SK-N-MC (cell line): ENCODE measurements at regions not wholly inside any gene's neighbourhood (a gene's known extent, or its start where the extent isn't known, plus 50 kb on each side); places are given as distances from the start of the nearest gene placed in this dataset.
A peak's percentile ranks its signal among the peaks of the same experiment; 100 is the strongest.
"Not testable (repeated sequence)": the region's sequence is repeated elsewhere in the genome, so short reads cannot be mapped to it uniquely, and the experiment has no call there.

Experiments used
- DNase-seq: peaks from one replicate; pipeline ENCODE4 v3.0.0-alpha.2; 2011; ENCODE audit warnings: low read depth, low spot score
- H3K27ac ChIP-seq: fragments of 200-600 bp; sonication (generic); 2 replicates; pipeline ENCODE4 v1.5.1; 2016; ENCODE audit warnings: mixed run types
- H3K36me3 ChIP-seq: fragments of 200-600 bp; sonication (generic); 2 replicates; pipeline ENCODE4 v1.6.1; 2017; ENCODE audit warnings: antibody characterized with exemption, low read length, mixed read lengths; ENCODE audit not compliant: insufficient read depth
- H3K4me3 ChIP-seq: fragments of 200-600 bp; sonication (generic); 2 replicates; pipeline ENCODE4 v1.5.1; 2016
- H3K9ac ChIP-seq: fragments of 200-600 bp; sonication (generic); 2 replicates; pipeline ENCODE4 v1.8.0; 2017; ENCODE audit warnings: mixed run types, mixed read lengths; ENCODE audit not compliant: insufficient read length
- H3K9me3 ChIP-seq: fragments of 200-600 bp; sonication (generic); 2 replicates; pipeline ENCODE4 v1.6.1; 2017; ENCODE audit warnings: low read depth, mild to moderate bottlenecking, antibody characterized with exemption, low read length, moderate library complexity, mixed read lengths
- EZH2 ChIP-seq: fragments of 200-600 bp; sonication (generic); IDR thresholded peaks from one replicate; pipeline ENCODE4 v1.6.1; 2017; ENCODE audit warnings: antibody characterized with exemption
- FOXP2 ChIP-seq: optimal IDR thresholded peaks from 2 replicates; pipeline ENCODE3; 2011; ENCODE audit warnings: mild to moderate bottlenecking, moderate library complexity; ENCODE audit not compliant: insufficient read depth; ENCODE audit errors: extremely low read length, control extremely low read depth
- POLR2AphosphoS5 ChIP-seq: IDR thresholded peaks from 2 replicates; pipeline ENCODE4 v1.6.1; 2012; ENCODE audit warnings: mild to moderate bottlenecking, low read depth, low read length, borderline replicate concordance

- H3K9ac ChIP-seq = no peak overlapping the region
- TF ChIP-seq POLR2AphosphoS5 (no peak), FOXP2 (no peak), EZH2 (no peak)
- no peaks in the 10 kb centered on the region for H3K9me3 ChIP-seq
- no peak overlapping the region for H3K27ac ChIP-seq
- no peak for DNase-seq
- H3K4me3 ChIP-seq = no peak overlapping the region
- no peaks in the 10 kb centered on the region for H3K36me3 ChIP-seq
These were observed 973.2 kb downstream of the NCAM2 start for GRCh38 chr21:21971384-21971783.

DNA sequence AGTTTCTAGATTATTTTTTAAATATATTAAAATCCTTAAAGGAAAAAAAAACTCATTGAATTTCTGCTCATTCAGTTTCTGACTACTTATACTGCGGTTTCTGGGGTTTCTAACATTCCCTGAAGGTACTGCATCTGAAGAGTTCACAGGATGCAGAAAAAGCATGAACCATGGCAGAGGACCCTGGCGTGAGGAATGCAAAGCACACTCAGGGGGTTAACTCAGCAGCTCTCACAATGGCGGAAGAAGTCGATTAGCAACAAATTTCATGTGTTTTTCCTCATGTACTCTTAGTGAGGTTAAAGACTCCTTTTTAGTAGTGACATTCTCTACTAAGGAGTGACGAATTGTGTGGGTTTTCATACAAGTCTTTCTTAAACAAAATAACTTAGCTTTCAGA lies 975.6 kb downstream of the NCAM2 start:
- TF ChIP-seq FOXP2 (no peak), POLR2AphosphoS5 (no peak), EZH2 (no peak)
- H3K4me3 ChIP-seq = no peak overlapping the region
- no peak overlapping the region for H3K9ac ChIP-seq
- H3K36me3 ChIP-seq = no peaks in the 10 kb centered on the region
- H3K27ac ChIP-seq = no peak overlapping the region
- DNase-seq = no peak
- H3K9me3 ChIP-seq = no peaks in the 10 kb centered on the region

DNA sequence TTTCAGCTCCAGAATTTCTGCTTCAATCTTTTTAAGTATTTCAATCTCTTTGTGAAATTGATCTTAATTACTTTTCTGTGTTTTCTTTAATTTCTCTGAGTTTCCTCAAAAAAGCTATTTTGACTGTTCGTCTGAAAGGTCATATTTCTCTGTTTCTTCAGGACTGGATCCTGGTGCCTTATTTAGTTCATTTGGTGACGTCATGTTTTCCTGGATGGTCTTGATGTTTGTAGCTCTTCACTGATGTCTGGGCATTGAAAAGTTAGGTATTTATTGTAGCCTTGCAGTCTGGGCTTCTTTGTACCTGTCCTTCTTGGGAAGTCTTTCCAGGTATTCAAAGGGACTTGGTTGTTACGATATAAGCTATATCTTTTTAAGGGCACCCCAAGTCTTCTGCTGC lies 998.7 kb downstream of the NCAM2 start:
- Histone ChIP-seq H3K36me3 (no peaks in the 10 kb centered on the region), H3K27ac (peak overlapping the region; percentile 7; the same call in 1 of the 2 replicates), H3K4me3 (no peak overlapping the region), H3K9me3 (no peaks in the 10 kb centered on the region), H3K9ac (no peak overlapping the region)
- no peak for DNase-seq
- TF ChIP-seq FOXP2 (no peak), POLR2AphosphoS5 (no peak), EZH2 (no peak)

- Histone ChIP-seq H3K36me3 (no peaks in the 10 kb centered on the region), H3K9ac (no peak overlapping the region), H3K9me3 (no peaks in the 10 kb centered on the region), H3K27ac (peak overlapping the region; percentile 43), H3K4me3 (peak overlapping the region; percentile 34; the same call in 1 of the 2 replicates)
- DNase-seq = peak; percentile 66
- TF ChIP-seq POLR2AphosphoS5 (no peak), EZH2 (no peak), FOXP2 (no peak)
These were observed 999.5 kb downstream of the NCAM2 start for GRCh38 chr21:21997390-21998333.

GRCh38 chr21:22019766-22020165 lies 1021.6 kb downstream of the NCAM2 start:
- H3K27ac ChIP-seq = no peak overlapping the region
- H3K9me3 ChIP-seq = no peaks in the 10 kb centered on the region
- no peak overlapping the region for H3K9ac ChIP-seq
- TF ChIP-seq EZH2 (no peak), POLR2AphosphoS5 (no peak), FOXP2 (no peak)
- no peaks in the 10 kb centered on the region for H3K36me3 ChIP-seq
- no peak overlapping the region for H3K4me3 ChIP-seq
- DNase-seq = no peak

GRCh38 chr21:22020221-22020620 lies 1022.0 kb downstream of the NCAM2 start:
- Histone ChIP-seq H3K4me3 (no peak overlapping the region), H3K27ac (no peak overlapping the region), H3K9ac (no peak overlapping the region), H3K36me3 (no peaks in the 10 kb centered on the region), H3K9me3 (no peaks in the 10 kb centered on the region)
- no peak for TF ChIP-seq FOXP2
- TF ChIP-seq POLR2AphosphoS5 = no peak
- TF ChIP-seq EZH2 = no peak
- DNase-seq = no peak

- not testable (repeated sequence) for DNase-seq, H3K9ac ChIP-seq, H3K4me3 ChIP-seq, H3K9me3 ChIP-seq, H3K36me3 ChIP-seq, H3K27ac ChIP-seq
These were observed 1025.7 kb downstream of the NCAM2 start for GRCh38 chr21:22023896-22024295.

GRCh38 chr21:22044431-22044830 lies 1046.2 kb downstream of the NCAM2 start:
- no peaks in the 10 kb centered on the region for H3K9me3 ChIP-seq
- no peak for DNase-seq
- H3K9ac ChIP-seq = no peak overlapping the region
- TF ChIP-seq POLR2AphosphoS5 = no peak
- no peak for TF ChIP-seq FOXP2
- no peak for TF ChIP-seq EZH2
- no peaks in the 10 kb centered on the region for H3K36me3 ChIP-seq
- no peak overlapping the region for H3K27ac ChIP-seq
- H3K4me3 ChIP-seq = no peak overlapping the region

DNA sequence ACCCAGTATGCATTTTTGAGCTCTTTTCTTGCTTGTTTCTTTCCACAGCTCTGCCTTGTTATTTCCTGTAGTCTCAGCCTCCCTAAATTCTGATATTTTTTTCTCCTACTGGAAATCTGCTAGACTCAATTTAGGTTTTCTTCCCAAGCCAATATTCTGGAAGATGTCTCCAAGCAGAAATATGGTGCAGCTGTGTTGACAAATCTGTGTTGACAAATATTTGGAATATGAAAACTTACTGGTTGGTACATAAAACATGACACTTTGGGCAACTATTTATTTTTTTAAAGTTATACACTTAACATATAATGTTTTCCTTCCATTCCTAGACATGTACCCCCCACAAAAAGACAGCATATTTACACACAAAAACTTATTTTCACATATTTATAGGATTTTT lies 1048.4 kb downstream of the NCAM2 start:
- Histone ChIP-seq H3K9ac (no peak overlapping the region), H3K36me3 (no peaks in the 10 kb centered on the region), H3K9me3 (no peaks in the 10 kb centered on the region), H3K4me3 (no peak overlapping the region), H3K27ac (no peak overlapping the region)
- TF ChIP-seq POLR2AphosphoS5 (no peak), FOXP2 (no peak), EZH2 (no peak)
- no peak for DNase-seq

DNA sequence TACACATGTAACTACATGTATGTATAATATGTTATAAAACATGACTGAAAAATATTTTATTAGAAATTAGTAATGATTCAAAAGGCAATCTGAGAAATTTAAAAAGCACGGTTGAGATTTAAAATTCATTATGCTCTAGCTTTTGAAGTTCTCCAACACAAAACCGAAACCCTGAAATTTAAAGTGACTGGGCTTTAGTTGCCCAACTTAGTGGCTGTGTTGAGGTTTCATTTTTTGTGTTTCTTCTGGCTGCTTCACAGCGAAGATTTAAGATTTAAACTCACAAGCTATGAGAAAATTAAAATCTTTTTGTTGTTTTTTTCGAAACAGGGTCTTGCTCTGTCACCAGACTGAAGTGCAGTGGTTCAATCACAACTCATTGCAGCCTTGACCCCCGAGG lies 1058.7 kb downstream of the NCAM2 start:
- no peaks in the 10 kb centered on the region for H3K9me3 ChIP-seq
- no peaks in the 10 kb centered on the region for H3K36me3 ChIP-seq
- H3K9ac ChIP-seq = no peak overlapping the region

More for the DNA sequence above, 1058.7 kb downstream of the NCAM2 start:
- Histone ChIP-seq H3K4me3 (no peak overlapping the region), H3K27ac (peak overlapping the region; percentile 72)
- TF ChIP-seq FOXP2 = no peak
- no peak for TF ChIP-seq POLR2AphosphoS5
- no peak for DNase-seq
